ENCODE measurements at regions not wholly inside any gene's neighbourhood (a gene's known extent, or its start where the extent isn't known, plus 50 kb on each side); places are given as distances from the start of the nearest gene placed in this dataset.
"Not testable (repeated sequence)": the region's sequence is repeated elsewhere in the genome, so short reads cannot be mapped to it uniquely, and the experiment has no call there.

GRCh38 chr6:71733970-71734899 is 152.1 kb upstream of the RIMS1 start:
- no peak for DNase-seq

- no peak for DNase-seq
Measured at GRCh38 chr6:71737953-71738352, 148.4 kb upstream of the RIMS1 start.

- DNase-seq = no peak
Measured at GRCh38 chr6:71745525-71745924, 140.8 kb upstream of the RIMS1 start.

DNA sequence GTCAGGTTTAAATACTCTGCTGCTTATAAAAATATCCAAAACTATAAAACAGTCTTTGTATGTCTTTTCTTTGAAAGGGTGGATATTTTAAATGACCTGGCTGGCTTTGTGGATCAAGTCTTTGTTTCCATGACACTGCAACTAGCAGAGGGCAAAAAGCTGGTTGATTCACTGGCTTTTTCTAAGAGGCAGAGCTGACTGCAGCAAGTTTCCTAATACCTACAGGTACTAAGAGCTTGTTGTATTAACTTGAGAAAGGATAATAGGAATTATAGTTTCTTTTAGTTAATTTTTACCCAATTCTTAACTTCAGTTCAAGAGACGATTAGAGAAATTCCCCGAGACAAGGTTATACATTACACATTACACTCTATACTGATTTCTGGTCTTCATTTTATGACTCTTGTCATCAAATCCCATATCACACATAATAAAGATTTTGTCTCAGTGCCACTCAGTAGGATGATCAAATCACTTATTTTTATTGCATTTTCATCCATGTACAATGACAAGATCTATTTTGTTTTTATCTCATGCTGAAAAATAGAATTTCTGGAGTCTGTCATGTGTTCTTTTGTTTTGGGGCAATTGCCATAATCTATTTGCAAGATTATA is 120.1 kb upstream of the RIMS1 start:
- DNase-seq = no peak

- DNase-seq = no peak
Measured at GRCh38 chr6:71766796-71767195, 119.6 kb upstream of the RIMS1 start.

GRCh38 chr6:71768356-71768755 is 118.0 kb upstream of the RIMS1 start:
- DNase-seq = no peak

- DNase-seq = no peak
Measured at GRCh38 chr6:71808865-71809264, 77.5 kb upstream of the RIMS1 start.

GRCh38 chr6:71810880-71811279 is 75.5 kb upstream of the RIMS1 start:
- no peak for DNase-seq

DNA sequence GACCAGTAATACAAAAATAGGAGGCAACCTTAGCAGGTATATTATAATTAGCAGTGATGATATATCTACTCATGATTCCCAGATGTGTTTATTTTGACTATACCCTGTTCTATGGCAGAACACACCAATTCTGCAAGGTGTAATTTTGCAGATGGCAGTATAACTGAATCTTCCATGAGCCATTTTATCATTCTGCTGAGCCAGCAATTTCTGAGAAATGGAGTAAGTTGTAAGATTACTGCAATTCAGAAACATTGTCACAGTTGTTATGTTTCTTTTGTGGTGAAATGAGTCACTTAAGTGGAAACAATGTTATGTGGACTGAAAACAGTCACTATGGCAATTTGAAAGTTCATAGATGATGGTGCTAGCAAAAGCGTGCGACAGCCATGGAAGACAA is 63.7 kb upstream of the RIMS1 start:
- no peak for DNase-seq

GRCh38 chr6:71832110-71832764 is 54.1 kb upstream of the RIMS1 start:
- not testable (repeated sequence) for DNase-seq
